KMS-11 (cell line): ENCODE measurements at regions not wholly inside any gene's neighbourhood (a gene's known extent, or its start where the extent isn't known, plus 50 kb on each side); places are given as distances from the start of the nearest gene placed in this dataset.
A peak's percentile ranks its signal among the peaks of the same experiment; 100 is the strongest.

ENCODE experiments used
- H2AFZ ChIP-seq: fragments of 200-600 bp; sonication (generic); 2 replicates; pipeline ENCODE4 v1.6.1; 2016; ENCODE audit warnings: antibody characterized with exemption, mixed run types, low read depth
- H3K27ac ChIP-seq: fragments of 200-600 bp; sonication (generic); 2 replicates; pipeline ENCODE4 v1.6.1; 2016; ENCODE audit warnings: mild to moderate bottlenecking, mixed run types
- H3K27me3 ChIP-seq: fragments of 200-600 bp; sonication (generic); 2 replicates; pipeline ENCODE4 v1.6.1; 2017; ENCODE audit warnings: mild to moderate bottlenecking, low read depth, mixed run types, moderate library complexity; ENCODE audit not compliant: insufficient read depth
- H3K36me3 ChIP-seq: fragments of 200-600 bp; sonication (generic); 2 replicates; pipeline ENCODE4 v1.6.1; 2017; ENCODE audit warnings: mild to moderate bottlenecking, mixed run types; ENCODE audit not compliant: insufficient read depth
- H3K4me1 ChIP-seq: fragments of 200-600 bp; sonication (generic); 2 replicates; pipeline ENCODE4 v1.6.1; 2016; ENCODE audit warnings: mild to moderate bottlenecking, low read depth, mixed run types; ENCODE audit not compliant: poor library complexity, severe bottlenecking
- H3K4me2 ChIP-seq: fragments of 200-600 bp; sonication (generic); 2 replicates; pipeline ENCODE4 v1.7.0; 2016; ENCODE audit warnings: mild to moderate bottlenecking, mixed run types
- H3K4me3 ChIP-seq: fragments of 200-600 bp; sonication (generic); IDR thresholded peaks from 2 replicates; pipeline ENCODE4 v1.6.1; 2017; ENCODE audit warnings: low read depth, low read length, mixed read lengths; ENCODE audit not compliant: insufficient read depth
- H3K79me2 ChIP-seq: fragments of 200-600 bp; sonication (generic); 2 replicates; pipeline ENCODE4 v1.6.1; 2016; ENCODE audit warnings: low read depth, mixed run types; ENCODE audit not compliant: insufficient read depth
- H3K9ac ChIP-seq: fragments of 200-600 bp; sonication (generic); 2 replicates; pipeline ENCODE4 v1.6.1; 2016; ENCODE audit warnings: mild to moderate bottlenecking, mixed run types
- H4K20me1 ChIP-seq: fragments of 200-600 bp; sonication (generic); 2 replicates; pipeline ENCODE4 v1.6.1; 2016; ENCODE audit warnings: mild to moderate bottlenecking, mixed run types; ENCODE audit not compliant: insufficient read depth
- TF ChIP-seq, protein P1 (sequence below): fragments of 200-600 bp; sonication (generic); conservative IDR thresholded peaks from 2 replicates; pipeline ENCODE4 v1.6.1; 2017; ENCODE audit warnings: low read depth, mild to moderate bottlenecking, antibody characterized with exemption, low read length, moderate library complexity, mixed read lengths

DNA sequence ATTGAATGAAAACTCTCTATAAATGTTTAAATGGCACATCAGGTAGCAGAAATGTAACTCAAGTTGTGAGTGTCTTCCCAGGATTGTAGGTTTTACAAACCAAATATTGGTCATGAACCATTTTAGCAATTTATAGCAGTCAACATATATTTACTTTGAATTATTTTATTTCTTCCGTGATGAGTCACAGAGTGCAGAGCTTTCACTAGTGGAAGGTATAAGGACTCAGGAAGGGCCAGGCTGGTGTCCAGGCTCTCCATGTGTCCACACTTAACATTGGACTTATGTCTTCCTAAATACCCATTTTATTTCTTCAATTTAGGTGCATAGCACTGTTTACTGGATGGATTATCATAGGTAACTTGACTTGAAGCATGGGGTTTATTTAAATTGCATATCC is 120.9 kb downstream of the OLIG3 start:
- no peaks in the 10 kb centered on the region for H3K79me2 ChIP-seq
- H3K36me3 ChIP-seq, result no peaks in the 10 kb centered on the region
- no peak overlapping the region for H3K4me3 ChIP-seq
- no peak overlapping the region for H3K4me2 ChIP-seq
- TF ChIP-seq, protein P1, sequence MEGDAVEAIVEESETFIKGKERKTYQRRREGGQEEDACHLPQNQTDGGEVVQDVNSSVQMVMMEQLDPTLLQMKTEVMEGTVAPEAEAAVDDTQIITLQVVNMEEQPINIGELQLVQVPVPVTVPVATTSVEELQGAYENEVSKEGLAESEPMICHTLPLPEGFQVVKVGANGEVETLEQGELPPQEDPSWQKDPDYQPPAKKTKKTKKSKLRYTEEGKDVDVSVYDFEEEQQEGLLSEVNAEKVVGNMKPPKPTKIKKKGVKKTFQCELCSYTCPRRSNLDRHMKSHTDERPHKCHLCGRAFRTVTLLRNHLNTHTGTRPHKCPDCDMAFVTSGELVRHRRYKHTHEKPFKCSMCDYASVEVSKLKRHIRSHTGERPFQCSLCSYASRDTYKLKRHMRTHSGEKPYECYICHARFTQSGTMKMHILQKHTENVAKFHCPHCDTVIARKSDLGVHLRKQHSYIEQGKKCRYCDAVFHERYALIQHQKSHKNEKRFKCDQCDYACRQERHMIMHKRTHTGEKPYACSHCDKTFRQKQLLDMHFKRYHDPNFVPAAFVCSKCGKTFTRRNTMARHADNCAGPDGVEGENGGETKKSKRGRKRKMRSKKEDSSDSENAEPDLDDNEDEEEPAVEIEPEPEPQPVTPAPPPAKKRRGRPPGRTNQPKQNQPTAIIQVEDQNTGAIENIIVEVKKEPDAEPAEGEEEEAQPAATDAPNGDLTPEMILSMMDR, result no peak
- H3K4me1 ChIP-seq, result peaks cover 8% of the 10 kb centered on the region
- H2AFZ ChIP-seq, result no peak overlapping the region
- no peaks in the 10 kb centered on the region for H4K20me1 ChIP-seq
- no peaks in the 10 kb centered on the region for H3K27me3 ChIP-seq
- no peak overlapping the region for H3K27ac ChIP-seq
- no peak overlapping the region for H3K9ac ChIP-seq

DNA sequence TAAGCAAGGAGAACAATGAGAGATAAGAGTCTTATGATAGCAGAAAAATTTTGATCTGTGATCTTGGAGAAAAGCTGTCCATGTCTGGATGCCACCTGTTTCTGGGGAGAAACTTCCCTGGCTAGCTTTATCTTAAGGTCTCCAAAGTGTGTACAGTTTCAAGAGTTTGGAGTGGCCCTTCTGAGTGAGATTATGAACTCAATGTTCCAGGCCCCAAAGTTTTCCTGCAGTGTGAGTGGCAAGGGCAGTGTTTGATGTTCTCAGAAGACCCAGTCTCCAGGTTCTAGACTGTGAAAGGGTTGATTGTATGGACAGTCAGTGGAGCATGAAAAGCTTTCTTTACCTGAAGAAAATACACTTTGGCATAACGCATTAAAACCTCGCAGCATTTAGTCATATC is 121.7 kb downstream of the OLIG3 start:
- H3K4me2 ChIP-seq, result no peak overlapping the region

DNA sequence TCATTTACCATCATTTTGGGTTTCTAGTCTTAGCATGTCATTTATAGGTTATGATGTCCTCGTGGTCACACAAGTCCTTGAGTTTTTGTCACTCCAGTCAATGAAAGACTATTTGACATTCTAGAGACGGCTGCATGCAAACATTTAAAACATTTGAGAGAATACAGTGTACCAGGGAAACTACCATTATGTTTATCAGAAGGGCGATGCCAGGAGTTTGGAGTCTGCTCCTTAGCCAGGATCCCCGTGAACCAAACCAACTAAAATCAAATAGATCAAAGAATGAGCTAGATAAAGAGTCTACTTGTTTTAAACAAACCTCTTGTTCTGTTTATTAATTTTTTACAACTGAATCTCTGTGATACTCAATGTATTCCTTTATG is 122.6 kb downstream of the OLIG3 start:
- no peak overlapping the region for H2AFZ ChIP-seq
- TF ChIP-seq, protein P1, result no peak
- H3K9ac ChIP-seq, result no peak overlapping the region
- no peak overlapping the region for H3K4me3 ChIP-seq
- H3K4me2 ChIP-seq, result no peak overlapping the region
- H3K36me3 ChIP-seq, result no peaks in the 10 kb centered on the region
- H3K4me1 ChIP-seq, result peaks cover 8% of the 10 kb centered on the region
- H3K27me3 ChIP-seq, result no peaks in the 10 kb centered on the region
- H3K79me2 ChIP-seq, result no peaks in the 10 kb centered on the region
- H4K20me1 ChIP-seq, result no peaks in the 10 kb centered on the region
- no peak overlapping the region for H3K27ac ChIP-seq

More for the DNA sequence above, 121.7 kb downstream of the OLIG3 start:
- Histone ChIP-seq H3K27me3 (no peaks in the 10 kb centered on the region), H3K4me1 (peaks cover 8% of the 10 kb centered on the region), H3K79me2 (no peaks in the 10 kb centered on the region), H3K36me3 (no peaks in the 10 kb centered on the region), H3K9ac (no peak overlapping the region), H4K20me1 (no peaks in the 10 kb centered on the region), H3K27ac (no peak overlapping the region), H2AFZ (no peak overlapping the region), H3K4me3 (no peak overlapping the region)
- TF ChIP-seq, protein P1, result no peak

DNA sequence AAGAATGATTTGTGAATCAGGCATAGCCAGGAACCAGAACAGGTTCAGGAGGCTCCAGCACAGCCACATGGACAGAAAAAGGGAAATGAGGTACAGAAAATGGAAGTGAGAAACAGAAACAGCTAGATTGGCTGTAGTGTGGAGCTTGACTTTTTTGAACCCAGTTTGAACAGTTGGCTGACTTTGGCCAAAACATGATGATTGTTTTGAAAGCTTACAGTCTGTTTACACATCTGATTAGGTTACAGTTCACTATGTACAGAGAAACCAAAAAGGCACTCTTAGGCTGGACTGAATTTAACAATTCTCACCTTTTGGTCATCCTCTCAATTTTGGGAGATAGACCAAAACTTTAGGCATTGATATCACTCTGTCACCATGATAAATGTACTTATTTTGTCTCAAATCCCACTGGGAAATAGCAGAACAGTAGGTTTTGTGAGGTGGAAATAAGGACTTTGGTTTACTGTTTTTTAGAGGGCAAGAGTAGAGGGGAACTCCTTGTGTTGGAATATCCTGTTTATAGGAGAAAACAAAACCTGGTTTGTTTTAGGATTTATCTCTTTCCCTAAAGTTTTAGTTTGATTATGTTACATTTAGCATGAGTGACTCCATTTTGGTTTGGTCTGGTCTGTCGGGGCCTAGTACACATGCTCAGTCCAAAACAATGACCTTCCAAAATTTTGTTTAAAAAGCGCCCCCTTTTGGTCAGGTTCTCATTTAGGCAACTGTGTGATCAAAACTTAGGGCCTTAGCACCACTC is 123.1 kb downstream of the OLIG3 start:
- Histone ChIP-seq H3K9ac (no peak overlapping the region), H3K4me1 (peaks cover 8% of the 10 kb centered on the region), H3K4me2 (no peak overlapping the region), H2AFZ (peak overlapping the region; percentile 19; the same call in 1 of the 2 replicates), H3K4me3 (no peak overlapping the region), H4K20me1 (no peaks in the 10 kb centered on the region), H3K27ac (no peak overlapping the region), H3K79me2 (no peaks in the 10 kb centered on the region), H3K36me3 (no peaks in the 10 kb centered on the region), H3K27me3 (no peaks in the 10 kb centered on the region)
- TF ChIP-seq, protein P1, result no peak; the same call in 1 of the 2 replicates
